Neural cell (in vitro differentiated cells): ENCODE measurements at regions not wholly inside any gene's neighbourhood (a gene's known extent, or its start where the extent isn't known, plus 50 kb on each side); places are given as distances from the start of the nearest gene placed in this dataset.

Source experiments
- CTCF ChIP-seq: fragments of 450-650 bp; IDR thresholded peaks from 2 replicates; pipeline ENCODE4 v1.5.1; 2014; ENCODE audit warnings: antibody characterized with exemption, mild to moderate bottlenecking, moderate library complexity; ENCODE audit not compliant: poor library complexity, severe bottlenecking
- EP300 ChIP-seq: fragments of 450-650 bp; conservative IDR thresholded peaks from 2 replicates; pipeline ENCODE4 v1.6.1; 2014; ENCODE audit warnings: antibody characterized with exemption, mild to moderate bottlenecking, moderate library complexity; ENCODE audit not compliant: poor library complexity, severe bottlenecking
- EZH2 ChIP-seq: fragments of 200-600, 300-800 bp; shearing (Covaris generic), sonication (generic); IDR thresholded peaks from 2 replicates; pipeline ENCODE4 v1.6.1; 2014; ENCODE audit warnings: antibody characterized with exemption, low read length, borderline replicate concordance, mild to moderate bottlenecking; ENCODE audit not compliant: insufficient read depth, poor library complexity, severe bottlenecking
- POLR2AphosphoS5 ChIP-seq: IDR thresholded peaks from 2 replicates; pipeline ENCODE4 v1.6.1; 2012
- RAD21 ChIP-seq: fragments of 450-650 bp; conservative IDR thresholded peaks from 2 replicates; pipeline ENCODE4 v1.6.1; 2014; ENCODE audit warnings: antibody characterized with exemption, mild to moderate bottlenecking, moderate library complexity
- REST ChIP-seq: IDR thresholded peaks from 2 replicates; pipeline ENCODE4 v1.6.1; 2012; ENCODE audit warnings: borderline replicate concordance
- TAF1 ChIP-seq: IDR thresholded peaks from 2 replicates; pipeline ENCODE4 v1.6.1; 2012; ENCODE audit warnings: low read depth

GRCh38 chr5:152256580-152256979, 148.5 kb downstream of the NMUR2 start:
- TF ChIP-seq CTCF (no peak), POLR2AphosphoS5 (no peak), EZH2 (no peak), EP300 (no peak), REST (no peak), TAF1 (no peak), RAD21 (no peak)
